Mesenchymal stem cell (in vitro differentiated cells and primary cell): ENCODE measurements at regions not wholly inside any gene's neighbourhood (a gene's known extent, or its start where the extent isn't known, plus 50 kb on each side); places are given as distances from the start of the nearest gene placed in this dataset.
"Not testable (repeated sequence)": the region's sequence is repeated elsewhere in the genome, so short reads cannot be mapped to it uniquely, and the experiment has no call there.

Experiments used
- DNase-seq: peaks from one replicate; pipeline ENCODE4 v3.0.0-alpha.2; 2013
- H2AFZ ChIP-seq: one replicate; pipeline ENCODE4 v1.6.1; 2013; ENCODE audit warnings: low read depth, mild to moderate bottlenecking, control low read depth, inconsistent platforms, low read length, moderate library complexity
- H2AK5ac ChIP-seq: 2 replicates; pipeline ENCODE4 v1.6.1; 2013; ENCODE audit warnings: low read length, moderate library complexity, mild to moderate bottlenecking, inconsistent platforms; ENCODE audit not compliant: severe bottlenecking
- H2BK120ac ChIP-seq: one replicate; pipeline ENCODE4 v1.6.1; 2013; ENCODE audit warnings: low read depth, mild to moderate bottlenecking, inconsistent platforms, low read length, moderate library complexity
- H2BK12ac ChIP-seq, 2 experiments: one replicate each; pipeline ENCODE4 v1.6.1; 2013; ENCODE audit warnings: inconsistent platforms in 2 of 2, low read length in 2 of 2, mild to moderate bottlenecking in 2 of 2, moderate library complexity in 2 of 2, control low read depth in 1 of 2
- H2BK15ac ChIP-seq: one replicate; pipeline ENCODE4 v1.6.1; 2013; ENCODE audit warnings: mild to moderate bottlenecking, low read depth, inconsistent platforms; ENCODE audit not compliant: poor library complexity, severe bottlenecking
- H2BK5ac ChIP-seq: 2 replicates; pipeline ENCODE4 v1.6.1; 2013; ENCODE audit warnings: low read depth, mild to moderate bottlenecking, low read length, control low read depth, inconsistent platforms; ENCODE audit not compliant: poor library complexity, severe bottlenecking
- H3K14ac ChIP-seq, 2 experiments: one replicate each; pipeline ENCODE4 v1.6.1; 2013; ENCODE audit warnings: inconsistent platforms in 2 of 2, low read length in 2 of 2, control low read depth in 1 of 2, mild to moderate bottlenecking in 1 of 2, moderate library complexity in 1 of 2
- H3K18ac ChIP-seq, 2 experiments: one replicate each; pipeline ENCODE4 v1.6.1; 2013; ENCODE audit warnings: inconsistent platforms in 2 of 2, low read length in 2 of 2, control low read depth in 1 of 2, low read depth in 1 of 2, mild to moderate bottlenecking in 1 of 2
- H3K23ac ChIP-seq, 2 experiments: one replicate each; pipeline ENCODE4 v1.6.1; 2013; ENCODE audit warnings: inconsistent platforms in 2 of 2, low read length in 2 of 2, mild to moderate bottlenecking in 2 of 2, moderate library complexity in 2 of 2, control low read depth in 1 of 2
- H3K27ac ChIP-seq: 2 replicates; pipeline ENCODE4 v1.5.1; 2013; ENCODE audit warnings: mild to moderate bottlenecking, moderate library complexity, low read length, control low read depth, inconsistent platforms; ENCODE audit not compliant: poor library complexity, severe bottlenecking
- H3K27me3 ChIP-seq, 2 experiments: 2 replicates each; pipeline versions ENCODE4 v1.6.1 to v1.7.0; 2013; ENCODE audit warnings: low read length in 2 of 2, mild to moderate bottlenecking in 2 of 2, moderate library complexity in 2 of 2, control low read depth in 1 of 2, inconsistent platforms in 1 of 2; ENCODE audit not compliant: control insufficient read depth in 1 of 2, insufficient read depth in 1 of 2
- H3K36me3 ChIP-seq, 2 experiments: 2 replicates each; pipeline versions ENCODE4 v1.6.1 to v1.7.0; 2013; ENCODE audit warnings: low read length in 2 of 2, control low read depth in 1 of 2, inconsistent platforms in 1 of 2, low read depth in 1 of 2, mild to moderate bottlenecking in 1 of 2; ENCODE audit not compliant: insufficient read depth in 2 of 2, control insufficient read depth in 1 of 2
- H3K4ac ChIP-seq, 2 experiments: one replicate each; pipeline ENCODE4 v1.6.1; 2013; ENCODE audit warnings: inconsistent platforms in 2 of 2, low read length in 2 of 2, mild to moderate bottlenecking in 2 of 2, moderate library complexity in 2 of 2, control low read depth in 1 of 2, low read depth in 1 of 2
- H3K4me1 ChIP-seq: 2 replicates; pipeline ENCODE4 v1.6.1; 2013; ENCODE audit warnings: low read depth, low read length, control low read depth; ENCODE audit not compliant: control insufficient read depth, insufficient read depth
- H3K4me2 ChIP-seq: 2 replicates; pipeline ENCODE4 v1.6.1; 2013; ENCODE audit warnings: low read length, mild to moderate bottlenecking, inconsistent platforms; ENCODE audit not compliant: poor library complexity, severe bottlenecking
- H3K4me3 ChIP-seq, 2 experiments: 2 replicates each; pipeline versions ENCODE4 v1.5.1 to v1.7.0; 2013; ENCODE audit warnings: low read length in 2 of 2, mild to moderate bottlenecking in 2 of 2, control low read depth in 1 of 2, low read depth in 1 of 2; ENCODE audit not compliant: insufficient read depth in 1 of 2
- H3K79me1 ChIP-seq: replicated peaks from 2 replicates; pipeline ENCODE4 v1.6.1; 2013; ENCODE audit warnings: mild to moderate bottlenecking, control low read depth, low read length, inconsistent platforms; ENCODE audit not compliant: poor library complexity, severe bottlenecking
- H3K9ac ChIP-seq: 2 replicates; pipeline ENCODE4 v1.7.0; 2013; ENCODE audit warnings: mild to moderate bottlenecking, low read length, moderate library complexity
- H3K9me3 ChIP-seq: 2 replicates; pipeline ENCODE4 v1.7.0; 2013; ENCODE audit warnings: mild to moderate bottlenecking, low read length; ENCODE audit not compliant: control insufficient read depth
- H4K8ac ChIP-seq: one replicate; pipeline ENCODE4 v1.6.1; 2013; ENCODE audit warnings: inconsistent platforms, mild to moderate bottlenecking, low read length, moderate library complexity
- H4K91ac ChIP-seq: one replicate; pipeline ENCODE4 v1.6.1; 2013; ENCODE audit warnings: mild to moderate bottlenecking, low read length, inconsistent platforms
- WGBS: methylation state at CpG from one replicate; pipeline ENCODE4 v1.1.7; 2013; ENCODE audit warnings: mixed read lengths; 5-methylcytosine and 5-hydroxymethylcytosine counted together

GRCh38 chr2:65913813-65914212, 481.4 kb upstream of the SPRED2 start:
- Histone ChIP-seq H3K23ac (no peak overlapping the region), H2BK120ac (no peak overlapping the region), H3K79me1 (no peaks in the 10 kb centered on the region), H3K4me1 (no peaks in the 10 kb centered on the region), H3K27ac (no peak overlapping the region), H2BK12ac (no peak overlapping the region), H2AK5ac (no peak overlapping the region), H3K4ac (no peak overlapping the region), H2AFZ (no peak overlapping the region), H2BK5ac (no peak overlapping the region), H3K9me3 (no peaks in the 10 kb centered on the region), H3K4me3 (no peak overlapping the region), H4K91ac (no peak overlapping the region), H3K9ac (no peak overlapping the region), H3K36me3 (no peaks in the 10 kb centered on the region), H3K18ac (no peak overlapping the region), H2BK15ac (no peak overlapping the region), H3K27me3 (no peaks in the 10 kb centered on the region), H4K8ac (no peak overlapping the region), H3K4me2 (no peak overlapping the region), H3K14ac (no peak overlapping the region)
- no peak for DNase-seq
- 75% methylated on average over 9 of the region's 9 CpGs for WGBS

DNA sequence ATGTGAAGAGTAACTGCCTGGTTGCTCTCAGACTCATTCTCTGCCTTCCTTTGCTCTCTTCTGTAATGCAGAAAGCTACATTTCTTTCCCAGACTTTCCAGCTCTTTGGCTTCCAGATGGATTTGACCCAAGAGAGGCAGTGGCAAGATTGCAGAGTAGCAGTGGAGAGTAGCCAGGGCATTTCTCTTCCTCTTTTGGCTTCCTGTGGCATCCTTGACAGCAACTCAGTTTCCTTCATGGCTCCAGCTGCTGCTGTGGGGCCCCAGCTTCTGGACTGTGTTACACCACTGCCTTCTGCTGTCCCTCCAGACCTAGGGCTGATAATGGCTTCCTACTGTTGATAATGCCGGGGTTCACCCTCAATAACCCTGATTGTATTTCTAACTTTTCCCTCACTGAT, 469.4 kb upstream of the SPRED2 start:
- no peak overlapping the region for H3K14ac ChIP-seq
- no peak overlapping the region for H3K4me3 ChIP-seq
- H2BK15ac ChIP-seq = no peak overlapping the region
- WGBS = no CpG with 5 or more reads among the region's 1 CpG
- no peaks in the 10 kb centered on the region for H3K36me3 ChIP-seq
- H4K91ac ChIP-seq = no peak overlapping the region
- no peak overlapping the region for H4K8ac ChIP-seq
- H3K79me1 ChIP-seq = no peaks in the 10 kb centered on the region
- peaks cover 0 to 4% of the 10 kb centered on the region in 2 experiments for H3K27me3 ChIP-seq
- no peak overlapping the region for H3K4ac ChIP-seq
- H2BK12ac ChIP-seq = no peak overlapping the region
- no peak overlapping the region for H2AFZ ChIP-seq
- H3K27ac ChIP-seq = no peak overlapping the region
- H2BK120ac ChIP-seq = no peak overlapping the region
- H2BK5ac ChIP-seq = no peak overlapping the region
- H2AK5ac ChIP-seq = no peak overlapping the region
- DNase-seq = no peak
- peaks cover 4% of the 10 kb centered on the region for H3K9me3 ChIP-seq
- H3K4me1 ChIP-seq = peaks cover 1% of the 10 kb centered on the region
- no peak overlapping the region for H3K18ac ChIP-seq
- no peak overlapping the region for H3K4me2 ChIP-seq
- no peak overlapping the region for H3K9ac ChIP-seq
- no peak overlapping the region for H3K23ac ChIP-seq

GRCh38 chr2:65896446-65896845, 464.0 kb upstream of the SPRED2 start:
- Histone ChIP-seq H3K9ac (no peak overlapping the region), H2AFZ (no peak overlapping the region), H4K8ac (no peak overlapping the region), H2BK120ac (no peak overlapping the region), H2AK5ac (no peak overlapping the region), H3K27me3 (peaks cover 0 to 4% of the 10 kb centered on the region in 2 experiments), H2BK5ac (no peak overlapping the region), H3K18ac (no peak overlapping the region), H2BK12ac (no peak overlapping the region), H3K4ac (no peak overlapping the region), H3K4me2 (no peak overlapping the region), H3K27ac (no peak overlapping the region), H3K14ac (no peak overlapping the region), H4K91ac (no peak overlapping the region), H3K4me3 (no peak overlapping the region), H2BK15ac (no peak overlapping the region), H3K4me1 (peaks cover 1% of the 10 kb centered on the region), H3K36me3 (no peaks in the 10 kb centered on the region), H3K9me3 (no peaks in the 10 kb centered on the region), H3K79me1 (no peaks in the 10 kb centered on the region), H3K23ac (no peak overlapping the region)
- no peak for DNase-seq
- 91% methylated on average over 4 of the region's 4 CpGs for WGBS

- not testable (repeated sequence) for H3K4me2 ChIP-seq, H3K36me3 ChIP-seq, H3K79me1 ChIP-seq, H4K91ac ChIP-seq, H2BK15ac ChIP-seq, H3K4me1 ChIP-seq, H3K27me3 ChIP-seq, H3K9me3 ChIP-seq, H3K4me3 ChIP-seq, H3K23ac ChIP-seq, H3K9ac ChIP-seq, H3K18ac ChIP-seq, DNase-seq, H3K14ac ChIP-seq, H3K27ac ChIP-seq, H3K4ac ChIP-seq, H2AK5ac ChIP-seq, H2BK120ac ChIP-seq, H2AFZ ChIP-seq, H2BK5ac ChIP-seq, H4K8ac ChIP-seq, H2BK12ac ChIP-seq
- WGBS = 50% methylated on average over 6 of the region's 6 CpGs
These were observed 457.7 kb upstream of the SPRED2 start for GRCh38 chr2:65890131-65890530.
